HG02870 (cell line): ENCODE measurements at regions not wholly inside any gene's neighbourhood (a gene's known extent, or its start where the extent isn't known, plus 50 kb on each side); places are given as distances from the start of the nearest gene placed in this dataset.
"Not testable (repeated sequence)": the region's sequence is repeated elsewhere in the genome, so short reads cannot be mapped to it uniquely, and the experiment has no call there.

Experiments used
- ATAC-seq: cut with Tn5 transposase; IDR thresholded peaks from one replicate; pipeline ENCODE4 v1.9.1; 2021; ENCODE audit warnings: mild to moderate bottlenecking, moderate library complexity; ENCODE audit not compliant: unreplicated experiment

DNA sequence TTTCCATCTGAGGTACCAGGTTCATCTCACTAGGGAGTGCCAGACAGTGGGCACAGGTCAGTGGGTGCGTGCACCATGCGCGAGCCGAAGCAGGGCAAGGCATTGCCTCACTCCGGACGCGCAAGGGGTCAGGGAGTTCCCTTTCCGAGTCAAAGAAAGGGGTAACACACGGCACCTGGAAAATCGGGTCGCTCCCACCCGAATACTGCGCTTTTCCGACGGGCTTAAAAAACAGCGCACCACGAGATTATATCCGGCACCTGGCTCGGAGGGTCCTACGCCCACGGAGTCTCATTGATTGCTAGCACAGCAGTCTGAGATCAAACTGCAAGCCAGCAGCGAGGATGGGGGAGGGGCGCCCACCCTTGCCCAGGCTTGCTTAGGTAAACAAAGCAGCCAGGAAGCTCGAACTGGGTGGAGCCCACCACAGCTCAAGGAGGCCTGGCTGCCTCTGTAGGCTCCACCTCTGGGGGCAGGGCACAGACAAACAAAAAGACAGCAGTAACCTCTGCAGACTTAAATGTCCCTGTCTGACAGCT lies 242.5 kb downstream of the CYLC2 start:
- ATAC-seq = not testable (repeated sequence)

DNA sequence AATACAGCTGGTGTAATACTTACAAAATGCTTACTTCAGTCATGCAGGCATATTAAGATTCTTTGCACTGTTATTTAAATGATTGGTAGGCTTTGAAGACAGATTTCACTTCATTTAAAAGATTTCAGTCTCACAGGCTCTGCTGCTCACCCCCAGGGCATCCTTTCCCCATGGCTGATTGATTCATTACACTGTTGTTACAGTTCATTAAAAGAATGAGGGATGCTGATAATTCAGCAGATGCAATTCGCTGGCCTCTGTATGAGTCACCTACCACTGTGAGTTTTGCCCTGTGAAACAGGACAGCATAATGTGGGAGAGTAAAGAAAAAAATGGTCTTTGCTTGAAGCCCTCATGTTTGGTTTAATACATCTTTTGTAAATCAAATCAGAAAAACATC lies 246.9 kb downstream of the CYLC2 start:
- ATAC-seq = no peak

DNA sequence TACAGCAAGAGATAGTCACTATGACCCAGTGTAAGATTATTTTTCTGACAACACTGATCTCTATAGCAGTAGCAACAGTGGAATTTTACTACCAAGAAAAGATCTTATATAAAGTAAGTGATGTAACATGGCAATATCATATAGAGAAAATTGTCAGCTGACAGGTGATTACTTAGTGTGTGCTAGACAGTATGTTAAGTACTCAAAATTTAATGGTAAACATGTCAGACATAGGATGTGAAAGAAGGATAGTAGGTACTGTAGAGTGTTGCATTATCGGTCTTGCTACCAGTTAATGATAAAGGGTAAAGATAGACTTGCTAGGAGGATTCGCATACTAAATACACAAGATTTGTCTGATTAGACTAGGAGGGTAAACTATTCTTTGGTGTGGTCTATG lies 247.4 kb downstream of the CYLC2 start:
- no peak for ATAC-seq

DNA sequence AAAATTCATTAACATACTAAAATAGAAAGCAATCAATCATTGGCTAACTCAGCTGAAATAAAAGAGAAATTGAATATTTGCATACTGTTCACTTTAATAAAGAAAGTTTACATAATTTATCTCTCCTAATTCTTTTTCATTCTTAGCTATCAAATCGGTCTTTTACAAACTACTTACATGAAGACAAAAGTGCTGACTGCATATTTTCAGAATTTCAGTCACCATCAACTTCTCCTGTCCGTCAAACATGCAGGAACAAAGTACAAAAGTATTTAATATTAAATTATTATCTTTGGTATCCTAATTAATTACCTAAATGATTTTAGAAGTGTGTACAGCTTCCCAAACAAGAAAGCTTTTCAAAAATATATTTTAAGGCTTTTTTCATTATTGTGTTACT lies 248.4 kb downstream of the CYLC2 start:
- no peak for ATAC-seq

DNA sequence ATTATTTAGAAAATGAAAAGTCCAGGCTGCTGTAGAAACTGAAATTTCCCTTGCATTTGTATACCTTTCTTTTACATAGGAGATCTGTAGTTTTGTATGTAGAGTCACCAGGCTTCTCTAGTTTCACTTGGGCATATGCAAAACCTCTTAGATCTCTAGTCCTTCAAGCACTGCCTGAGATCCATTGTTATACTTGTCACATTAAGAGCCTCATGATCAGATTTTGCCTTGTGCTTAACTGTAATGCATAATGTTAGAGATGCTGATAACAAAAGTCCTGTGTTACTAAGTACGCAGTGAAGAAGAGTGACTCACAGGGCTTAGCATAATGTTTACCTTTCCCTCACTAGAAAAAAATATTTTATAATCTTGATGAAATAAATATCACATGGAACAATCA lies 250.2 kb downstream of the CYLC2 start:
- no peak for ATAC-seq

DNA sequence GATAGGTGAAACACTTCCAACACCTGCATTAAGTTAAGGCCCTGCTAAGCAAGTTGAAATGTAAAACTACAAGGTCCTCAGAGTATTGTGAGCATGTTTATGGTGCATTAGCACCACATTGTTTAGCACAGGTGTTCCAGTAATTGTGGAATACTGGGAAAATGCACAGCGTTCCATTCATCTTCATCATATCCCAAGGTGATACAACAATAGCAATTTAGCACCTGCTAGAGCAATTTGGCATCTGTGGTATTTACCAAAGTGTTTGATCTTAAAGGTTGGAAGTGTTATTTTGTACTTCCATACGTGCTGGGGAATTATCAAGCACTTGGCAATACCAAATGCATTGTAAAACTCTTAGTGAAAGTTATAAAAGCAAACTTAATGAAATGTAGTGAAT lies 266.8 kb downstream of the CYLC2 start:
- ATAC-seq = no peak

DNA sequence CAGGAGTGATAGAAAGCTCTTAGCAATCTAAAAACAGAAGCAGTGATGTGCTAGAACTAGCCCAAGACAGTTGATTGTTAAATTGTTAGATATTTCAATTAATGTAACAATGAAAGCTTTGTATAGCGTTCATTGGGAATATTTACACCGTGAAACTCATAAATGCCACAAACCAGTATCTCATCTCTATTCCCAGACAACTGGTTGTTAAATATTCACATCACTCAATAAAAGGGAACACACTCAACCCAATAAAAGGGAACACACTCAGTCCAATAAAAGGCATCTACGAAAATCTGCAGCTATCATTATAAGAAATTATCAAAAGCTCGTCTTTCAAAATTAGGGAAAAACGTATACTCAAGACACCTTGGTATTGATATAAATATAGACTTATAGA lies 270.9 kb downstream of the CYLC2 start:
- ATAC-seq = no peak

DNA sequence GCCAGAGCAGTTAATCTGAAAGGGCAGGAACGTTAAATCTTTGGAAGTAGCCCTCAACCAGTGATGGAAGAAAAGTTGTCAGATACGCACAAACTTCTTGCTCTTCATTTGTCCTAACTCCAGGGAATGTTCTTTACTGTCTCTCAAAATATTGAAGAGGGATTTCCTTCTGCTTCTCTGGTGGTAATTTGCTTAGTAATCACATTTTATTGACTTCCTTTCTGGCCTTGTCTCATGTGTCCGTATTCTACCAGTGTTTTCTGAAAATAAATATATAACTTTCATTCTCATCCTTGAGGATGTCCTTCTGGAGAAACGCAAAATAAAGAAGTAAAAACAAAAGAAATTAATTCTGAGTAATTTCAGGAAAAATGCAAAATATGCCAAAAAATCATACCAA lies 282.1 kb downstream of the CYLC2 start:
- no peak for ATAC-seq

DNA sequence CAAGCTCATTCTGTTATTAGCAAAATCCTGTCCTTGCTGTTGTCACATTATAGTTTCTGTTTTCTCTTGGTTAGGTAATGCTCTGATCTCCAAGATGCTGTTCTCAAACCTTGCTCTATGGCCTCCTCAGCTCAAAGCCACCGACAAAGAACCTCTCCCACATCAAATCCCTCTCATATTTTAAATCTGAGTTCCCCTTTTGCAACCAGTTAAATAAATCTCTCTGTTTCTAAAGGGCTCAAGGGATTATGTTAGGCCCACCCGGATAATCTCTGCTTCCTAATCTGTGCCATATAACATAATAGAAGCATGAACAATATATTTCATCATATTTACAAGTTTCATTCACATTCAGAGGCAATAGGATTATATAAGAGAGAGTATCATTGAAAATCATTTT lies 286.0 kb downstream of the CYLC2 start:
- no peak for ATAC-seq

DNA sequence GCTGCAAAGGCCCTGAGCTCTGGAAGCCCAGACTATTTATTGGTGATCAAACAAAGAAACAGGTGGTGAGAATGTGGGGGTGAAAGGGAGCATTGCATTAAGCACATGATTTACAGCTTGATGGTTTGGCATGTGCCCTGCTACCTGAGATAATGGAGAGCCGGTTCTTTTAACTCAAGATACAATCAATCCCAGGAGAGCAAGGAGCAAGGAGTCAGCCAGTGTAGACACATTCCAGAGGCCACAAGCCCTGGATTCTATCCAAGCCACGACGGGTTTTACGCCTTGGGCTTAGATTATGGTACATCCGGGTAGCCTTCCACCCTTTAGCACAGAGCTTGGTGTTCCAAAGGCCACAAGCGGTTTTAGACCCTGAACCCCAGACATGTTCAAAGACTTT lies 292.2 kb downstream of the CYLC2 start:
- ATAC-seq = no peak

DNA sequence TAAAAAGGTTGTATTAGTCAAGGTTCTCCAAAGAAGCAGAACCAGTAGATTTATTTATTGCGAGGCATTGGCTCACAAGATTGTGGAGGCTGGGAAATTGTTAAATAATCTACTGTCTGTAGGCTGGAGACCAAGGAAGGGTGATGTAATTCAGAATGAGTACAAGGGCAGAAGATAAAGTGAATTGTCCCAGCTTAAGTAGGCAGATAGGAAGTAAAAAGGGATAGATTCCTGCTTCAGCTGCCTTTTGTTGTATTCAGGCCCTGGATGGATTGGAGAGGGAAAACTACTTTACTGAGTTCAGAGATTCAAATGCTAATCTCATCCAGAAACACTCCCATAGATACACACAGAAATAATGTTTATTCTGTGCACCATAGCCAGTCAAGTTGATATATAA lies 301.1 kb downstream of the CYLC2 start:
- ATAC-seq = no peak

DNA sequence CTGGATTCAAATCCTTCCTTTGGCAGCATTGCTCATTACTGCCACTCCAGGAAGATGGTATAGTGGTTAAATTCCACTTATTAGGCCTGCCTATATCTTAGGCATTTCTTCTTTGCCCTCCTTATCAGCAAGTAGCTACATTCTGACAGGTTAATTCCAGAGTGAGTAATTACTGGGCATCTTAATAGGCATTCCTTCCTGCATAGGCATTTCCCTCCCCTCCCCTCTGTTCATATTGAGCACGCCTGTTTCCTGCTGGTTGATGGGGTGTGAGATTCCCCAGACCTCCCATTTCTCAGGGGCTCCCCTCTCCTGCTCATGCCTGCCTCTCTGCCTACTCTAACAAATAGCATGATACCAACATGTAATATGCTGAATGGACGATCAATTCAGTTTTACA lies 305.9 kb downstream of the CYLC2 start:
- ATAC-seq = no peak

DNA sequence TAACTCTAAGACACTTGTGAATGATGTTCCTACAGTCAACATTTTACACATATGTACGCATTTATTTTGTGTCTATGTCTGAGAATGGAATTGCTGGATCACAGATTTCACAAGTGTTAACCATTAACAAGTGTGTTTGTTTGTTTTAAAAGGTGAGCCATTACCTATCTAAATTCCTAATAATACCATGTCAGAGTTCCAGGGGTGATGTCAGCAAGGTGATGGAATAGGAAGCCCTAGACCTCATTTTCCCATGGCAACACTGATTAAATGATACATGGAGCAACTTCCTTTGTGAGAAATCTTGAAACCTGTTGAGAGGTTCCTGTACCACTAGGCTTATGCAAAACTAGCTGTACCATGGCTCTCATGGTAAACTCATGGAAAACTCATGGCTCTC lies 309.7 kb downstream of the CYLC2 start:
- ATAC-seq = no peak

DNA sequence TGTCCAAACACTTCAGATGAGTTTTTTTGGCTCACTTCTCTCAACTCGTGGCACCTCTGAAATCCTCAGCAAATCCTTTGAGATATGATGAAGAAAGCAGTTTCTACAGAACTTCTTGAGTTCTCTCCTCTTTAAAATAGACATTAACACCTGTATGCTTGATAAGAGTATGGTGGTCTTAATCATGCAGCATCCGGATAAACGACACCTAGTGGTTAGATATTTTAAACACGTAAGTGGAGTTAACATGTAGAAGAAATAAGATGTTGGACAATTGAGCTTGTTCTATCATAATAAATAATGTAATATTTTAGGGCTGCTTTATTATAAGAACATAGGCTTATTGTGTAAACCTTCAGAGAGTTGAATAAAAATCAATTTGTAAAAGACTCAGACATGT lies 324.8 kb downstream of the CYLC2 start:
- no peak for ATAC-seq

DNA sequence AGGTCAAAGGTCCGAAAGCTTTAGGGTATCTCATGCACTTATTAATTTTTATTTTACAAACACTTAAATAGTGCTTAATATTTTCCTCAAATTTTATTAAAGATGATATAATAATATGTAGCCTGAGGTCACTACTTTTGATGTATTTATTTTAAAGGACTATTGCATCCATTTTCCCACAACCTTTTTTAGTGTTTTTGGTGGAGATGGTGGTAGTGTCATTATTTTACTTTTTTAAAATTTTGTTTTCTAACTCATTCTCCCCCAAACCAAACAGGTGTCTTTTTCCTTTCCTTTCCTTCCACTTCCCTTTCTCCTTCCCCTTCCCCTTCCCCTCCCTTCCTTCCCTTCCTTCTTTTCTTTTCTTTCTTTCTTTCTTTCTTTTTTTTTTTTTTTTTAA lies 328.6 kb downstream of the CYLC2 start:
- no peak for ATAC-seq

DNA sequence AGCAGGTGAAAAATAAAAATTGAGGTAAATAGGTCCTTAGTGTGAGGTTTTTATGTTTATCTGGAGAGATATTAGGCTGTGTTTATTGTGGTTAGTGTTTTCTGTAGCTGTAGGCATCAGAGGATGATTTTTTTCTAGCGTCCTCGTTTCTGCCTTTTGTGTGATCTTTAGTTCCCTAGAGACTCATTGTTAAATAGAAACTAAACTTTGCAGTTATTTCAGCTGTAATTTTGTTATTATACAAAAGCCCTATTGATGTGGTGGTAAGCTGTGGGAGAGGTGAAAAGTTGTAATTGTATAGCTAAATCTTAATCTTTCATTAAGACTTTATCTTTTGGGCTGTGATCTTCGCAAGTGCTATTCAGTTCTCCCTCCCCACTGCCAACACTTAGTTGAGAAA lies 340.3 kb downstream of the CYLC2 start:
- no peak for ATAC-seq

DNA sequence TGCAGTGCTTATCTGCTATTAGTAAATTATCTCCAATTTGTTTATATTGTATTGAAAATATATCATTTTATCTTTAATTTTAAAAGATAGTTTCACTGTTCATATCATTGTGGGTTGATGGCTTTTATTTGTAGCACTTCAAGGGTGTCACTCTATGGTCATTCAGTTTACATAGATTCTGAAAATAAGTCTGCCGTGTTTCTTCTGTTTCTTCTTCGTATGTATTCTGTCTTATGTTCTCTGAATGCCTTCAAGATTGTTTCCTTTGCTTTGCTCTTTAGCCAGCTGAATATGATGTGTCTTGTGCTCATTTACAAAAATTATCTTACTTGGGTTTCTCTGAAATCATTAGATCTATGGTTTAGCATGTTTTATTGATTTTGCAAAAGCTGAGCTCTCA lies 359.9 kb downstream of the CYLC2 start:
- ATAC-seq = no peak

DNA sequence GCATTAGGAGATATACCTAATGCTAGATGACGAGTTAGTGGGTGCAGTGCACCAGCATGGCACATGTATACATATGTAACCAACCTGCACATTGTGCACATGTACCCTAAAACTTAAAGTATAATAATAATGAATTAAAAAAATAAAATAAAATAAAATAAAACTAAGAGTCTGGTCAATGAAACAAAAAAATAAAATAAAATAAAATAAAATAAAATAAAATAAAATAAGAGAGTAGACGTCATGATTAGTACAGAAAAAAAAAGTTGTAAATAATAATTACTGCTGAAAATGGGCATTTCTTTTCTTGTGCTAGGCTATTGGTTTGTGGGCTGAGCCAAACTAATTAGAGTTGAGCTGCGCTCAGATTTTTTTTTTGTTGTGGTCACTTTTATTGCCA lies 362.8 kb downstream of the CYLC2 start:
- not testable (repeated sequence) for ATAC-seq

DNA sequence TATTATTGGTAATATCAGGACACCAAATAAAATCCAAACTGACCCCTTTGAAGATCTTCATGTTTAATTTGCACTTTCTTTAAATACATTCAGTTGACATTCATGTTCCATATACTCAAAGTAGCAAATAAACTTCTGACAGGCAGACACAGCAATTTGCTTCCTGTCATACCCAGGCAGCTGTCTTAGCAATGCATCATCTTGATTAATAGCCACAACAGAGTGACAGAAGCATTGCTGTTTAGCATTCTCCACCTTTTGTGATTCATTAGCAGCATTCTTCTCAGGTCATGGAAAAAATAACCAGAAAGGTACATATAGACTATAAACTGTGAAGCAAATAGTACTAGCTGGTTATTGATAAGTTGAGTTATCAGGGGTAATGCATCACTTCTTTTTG lies 366.8 kb downstream of the CYLC2 start:
- no peak for ATAC-seq

DNA sequence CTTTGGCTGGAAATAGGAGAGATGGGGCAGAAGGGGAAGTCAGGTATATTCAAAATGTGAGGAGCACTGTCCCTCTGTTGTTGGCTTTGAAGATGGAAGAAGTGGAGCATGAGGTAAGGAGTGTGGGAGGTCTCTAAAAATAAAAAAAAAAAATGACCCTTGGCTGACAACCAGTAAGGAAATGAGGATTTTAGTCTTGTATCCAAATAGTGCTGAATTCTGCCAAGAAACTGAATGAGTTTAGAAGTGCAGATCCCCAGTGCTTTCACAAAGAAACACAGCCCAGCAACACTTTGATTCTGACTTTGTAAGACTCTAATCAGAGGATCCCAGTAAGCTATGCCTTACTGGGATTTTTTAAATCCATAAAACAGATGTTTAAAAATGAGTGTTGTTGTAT lies 367.9 kb downstream of the CYLC2 start:
- ATAC-seq = no peak

DNA sequence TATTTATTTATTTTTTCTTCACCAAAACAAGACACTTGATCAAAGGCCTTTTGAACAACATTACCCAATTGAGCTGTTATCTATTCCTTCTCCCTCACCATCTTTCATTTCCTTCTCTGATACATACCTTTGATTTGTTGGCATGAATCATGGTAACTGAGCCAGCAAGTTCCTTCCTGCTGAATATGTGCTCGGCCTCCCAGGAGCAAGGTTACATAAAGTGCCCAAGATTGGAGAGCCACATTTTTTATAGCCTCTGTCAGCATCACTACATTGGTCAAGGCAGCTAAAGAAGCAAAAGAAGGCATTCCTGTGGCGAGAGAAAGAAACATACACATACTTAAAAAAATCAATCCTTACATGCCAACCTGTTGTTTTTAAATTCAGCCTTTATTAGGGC lies 369.6 kb downstream of the CYLC2 start:
- no peak for ATAC-seq

DNA sequence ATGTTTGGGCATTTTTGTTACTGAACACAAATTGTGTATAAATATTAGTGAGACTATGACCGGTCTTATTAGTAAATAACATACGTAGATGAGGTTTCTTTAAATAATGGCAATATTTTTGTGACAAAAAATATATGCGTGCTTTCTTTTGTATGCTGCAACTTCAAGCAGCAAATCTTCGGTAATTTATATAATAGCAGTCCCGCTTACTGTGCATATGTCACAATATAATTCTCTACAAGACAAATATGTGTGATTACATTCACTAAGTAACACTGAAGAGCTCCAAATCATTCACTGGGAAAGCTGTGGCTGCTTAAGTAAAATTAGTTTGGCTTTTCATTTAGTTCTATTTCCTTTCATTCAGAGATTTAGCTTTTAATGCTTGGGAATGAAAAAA lies 376.0 kb downstream of the CYLC2 start:
- no peak for ATAC-seq

DNA sequence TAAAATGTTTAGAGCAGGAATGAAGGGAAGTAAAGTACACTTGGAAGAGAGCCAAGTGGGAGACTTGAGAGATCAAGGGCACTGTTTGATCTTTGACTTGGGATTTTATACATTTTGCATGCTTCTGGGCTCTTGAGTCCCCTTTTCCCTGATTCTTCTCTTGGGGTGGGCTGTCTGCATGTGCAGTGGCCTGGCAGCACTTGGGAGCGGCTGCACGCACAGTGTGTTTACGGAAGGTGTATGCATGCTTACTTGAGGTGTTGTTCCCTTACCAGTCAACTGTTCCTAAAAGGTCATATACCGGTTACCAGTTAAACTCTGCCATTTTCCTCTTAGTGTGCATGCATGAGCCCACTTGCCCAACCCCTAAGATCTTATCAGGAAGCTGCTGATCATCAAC lies 377.7 kb downstream of the CYLC2 start:
- ATAC-seq = no peak

DNA sequence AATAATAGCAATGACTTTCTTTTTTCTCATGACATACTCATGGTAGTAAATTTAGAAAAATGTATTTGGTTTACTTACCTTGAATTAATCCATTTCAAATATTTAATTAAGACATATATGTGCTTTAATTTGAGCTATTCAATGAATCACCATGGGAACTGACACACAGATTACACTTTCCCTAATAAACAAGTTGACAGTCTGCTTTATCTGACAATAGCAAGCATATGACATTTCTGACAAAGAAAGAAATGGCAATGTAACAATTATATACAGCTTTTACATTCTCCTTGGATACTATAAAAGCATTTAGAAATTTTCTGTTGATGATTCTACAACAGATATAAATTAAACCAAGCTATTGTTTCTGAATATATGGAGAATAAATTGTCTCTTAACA lies 382.5 kb downstream of the CYLC2 start:
- no peak for ATAC-seq
